ENCODE measurements at regions not wholly inside any gene's neighbourhood (a gene's known extent, or its start where the extent isn't known, plus 50 kb on each side); places are given as distances from the start of the nearest gene placed in this dataset.

DNA sequence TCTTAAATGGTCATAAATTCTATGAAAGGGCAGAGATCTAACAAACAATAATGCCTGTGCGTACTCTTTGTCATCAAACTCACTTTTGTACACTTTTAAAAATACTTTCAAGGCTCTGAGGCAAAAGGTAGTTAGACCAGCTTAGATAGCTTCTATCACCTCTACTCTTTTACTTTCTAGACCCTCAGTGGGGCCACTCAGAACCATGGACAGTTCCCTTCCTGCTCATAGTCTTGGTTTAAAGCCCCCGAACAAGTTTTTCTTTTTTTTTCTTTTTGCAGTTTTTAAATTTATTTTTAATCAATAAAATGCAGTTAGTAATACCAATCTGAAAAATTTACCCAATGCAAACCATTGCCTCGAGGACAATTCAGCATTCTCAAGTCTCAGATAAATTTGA, 460.5 kb upstream of the CNKSR2 start:
- intact Hi-C loops (cut with micrococcal nuclease) (no loop called here), in situ Hi-C loops (cut with MboI) (no loop called here)
- DNase-seq (ENCODE audit: extremely low read depth in 1 of 4, low spot score in 3 of 4) (no peak), FAIRE-seq (no peak), ATAC-seq (no peak)
- Histone ChIP-seq H3K9me3 (replicated peaks; ENCODE audit: control insufficient read depth, insufficient read depth, low read depth, low read length) (no peaks in the 10 kb centered on the region), H3K9ac (ENCODE audit: insufficient read depth in 1 of 2, low read depth in 2 of 2, low read length in 2 of 2) (no peak overlapping the region), H3K27me3 (ENCODE audit: control insufficient read depth in 2 of 2, insufficient read depth in 2 of 2, low read length in 2 of 2) (no peaks in the 10 kb centered on the region), H3K4me1 (replicated peaks in 1 of 2; ENCODE audit: control insufficient read depth in 2 of 2, insufficient read depth in 2 of 2, low read length in 2 of 2) (no peaks in the 10 kb centered on the region), H3K4me2 (ENCODE audit: insufficient read depth, low read length) (no peak overlapping the region), H3K9me1 (ENCODE audit: control insufficient read depth, insufficient read depth, low read length) (no peaks in the 10 kb centered on the region), H3K4me3 (no peak overlapping the region), H4K20me1 (replicated peaks; ENCODE audit: control insufficient read depth, insufficient read depth, low read length) (no peaks in the 10 kb centered on the region), H3K27ac (ENCODE audit: extremely low read depth, low read depth, low read length) (no peak overlapping the region), H2AFZ (ENCODE audit: low read depth, low read length) (no peak overlapping the region), H3K79me2 (ENCODE audit: control insufficient read depth, insufficient read depth, low read length) (no peaks in the 10 kb centered on the region), H3K36me3 (ENCODE audit: control insufficient read depth, insufficient read depth, low read length) (no peaks in the 10 kb centered on the region)
- ChIA-PET CTCF (ENCODE audit: low intra/inter-chr PET ratio) (no interaction called here), POLR2A (no interaction called here)
- BruUV-seq (replicated peaks): no TSS peak
- 0% methylated on average over 2 of the region's 3 CpGs for WGBS (ENCODE audit: insufficient coverage, low coverage, missing lambda C conversion rate)
- no peak for TF ChIP-seq BACH1 (tag; IDR thresholded peaks at IDR 0.05)
- peak; percentile 58 for TF ChIP-seq REST (IDR thresholded peaks at IDR 0.05; ENCODE audit: borderline replicate concordance)
- no peak for TF ChIP-seq REST (CRISPR knock-in tag; IDR thresholded peaks at IDR 0.05; ENCODE audit: low read depth)

Data from K562 (cell line).